Cardiac muscle cell (in vitro differentiated cells and primary cell): ENCODE measurements at regions not wholly inside any gene's neighbourhood (a gene's known extent, or its start where the extent isn't known, plus 50 kb on each side); places are given as distances from the start of the nearest gene placed in this dataset.

Experiments used
- DNase-seq, 2 donors: peaks; one replicate each; pipeline versions ENCODE4 v3.0.0 to v3.0.0-alpha.2; 2010 to 2017; ENCODE audit warnings: low read depth in 1 of 2, low spot score in 1 of 2
- H3K27ac ChIP-seq: fragments of 200-600 bp; sonication (generic); 2 replicates; pipeline ENCODE4 v1.5.1; 2016
- H3K27me3 ChIP-seq: fragments of 200-600 bp; sonication (generic); 2 replicates; pipeline ENCODE4 v1.6.0; 2016; ENCODE audit warnings: control low read depth
- H3K36me3 ChIP-seq: fragments of 200-600 bp; sonication (generic); 2 replicates; pipeline ENCODE4 v1.5.1; 2016; ENCODE audit warnings: control low read depth
- H3K4me1 ChIP-seq: fragments of 200-600 bp; sonication (generic); 2 replicates; pipeline ENCODE4 v1.8.1; 2017; ENCODE audit warnings: low read depth, mild to moderate bottlenecking, mixed run types
- H3K4me3 ChIP-seq: fragments of 200-600 bp; sonication (generic); 2 replicates; pipeline ENCODE4 v1.5.1; 2016; ENCODE audit warnings: mild to moderate bottlenecking
- H3K9me3 ChIP-seq: fragments of 200-600 bp; sonication (generic); 2 replicates; pipeline ENCODE4 v1.5.1; 2017; ENCODE audit warnings: low read depth, mild to moderate bottlenecking, control low read depth
- CTCF ChIP-seq: IDR thresholded peaks from 2 replicates; pipeline ENCODE4 v1.5.1; 2012; ENCODE audit warnings: low read depth, mild to moderate bottlenecking, low read length

GRCh38 chrX:113457719-113458118 is 617.1 kb upstream of the AMOT start:
- no peaks in the 10 kb centered on the region for H3K36me3 ChIP-seq
- H3K27ac ChIP-seq, result no peak overlapping the region
- no peak overlapping the region for H3K4me3 ChIP-seq
- H3K27me3 ChIP-seq, result no peaks in the 10 kb centered on the region
- no peaks in the 10 kb centered on the region for H3K9me3 ChIP-seq
- no peak for DNase-seq
- TF ChIP-seq CTCF, result no peak
- no peaks in the 10 kb centered on the region for H3K4me1 ChIP-seq

GRCh38 chrX:113455582-113455981 is 615.0 kb upstream of the AMOT start:
- Histone ChIP-seq H3K9me3 (no peaks in the 10 kb centered on the region), H3K4me1 (no peaks in the 10 kb centered on the region), H3K36me3 (no peaks in the 10 kb centered on the region), H3K27me3 (no peaks in the 10 kb centered on the region), H3K4me3 (no peak overlapping the region), H3K27ac (no peak overlapping the region)
- TF ChIP-seq CTCF, result no peak
- no peak for DNase-seq

- DNase-seq, result no peak
- Histone ChIP-seq H3K4me3 (no peak overlapping the region), H3K36me3 (no peaks in the 10 kb centered on the region), H3K27ac (no peak overlapping the region), H3K27me3 (no peaks in the 10 kb centered on the region), H3K9me3 (no peaks in the 10 kb centered on the region), H3K4me1 (no peaks in the 10 kb centered on the region)
- no peak for TF ChIP-seq CTCF
Measured at GRCh38 chrX:113429011-113429410, 588.4 kb upstream of the AMOT start.

- H3K9me3 ChIP-seq, result no peaks in the 10 kb centered on the region
- no peaks in the 10 kb centered on the region for H3K4me1 ChIP-seq
- H3K27ac ChIP-seq, result no peak overlapping the region
- H3K36me3 ChIP-seq, result no peaks in the 10 kb centered on the region
- no peak for TF ChIP-seq CTCF
- H3K27me3 ChIP-seq, result no peaks in the 10 kb centered on the region
- DNase-seq, result no peak
- H3K4me3 ChIP-seq, result no peak overlapping the region
Measured at GRCh38 chrX:113422323-113422722, 581.7 kb upstream of the AMOT start.

GRCh38 chrX:113421432-113421831 is 580.8 kb upstream of the AMOT start:
- H3K4me3 ChIP-seq, result no peak overlapping the region
- no peak for TF ChIP-seq CTCF
- no peaks in the 10 kb centered on the region for H3K4me1 ChIP-seq
- no peaks in the 10 kb centered on the region for H3K27me3 ChIP-seq
- DNase-seq, result no peak
- no peaks in the 10 kb centered on the region for H3K36me3 ChIP-seq
- H3K27ac ChIP-seq, result no peak overlapping the region
- no peaks in the 10 kb centered on the region for H3K9me3 ChIP-seq

GRCh38 chrX:113412106-113412505 is 571.5 kb upstream of the AMOT start:
- Histone ChIP-seq H3K4me3 (no peak overlapping the region), H3K27me3 (no peaks in the 10 kb centered on the region), H3K27ac (no peak overlapping the region), H3K36me3 (no peaks in the 10 kb centered on the region), H3K4me1 (no peaks in the 10 kb centered on the region), H3K9me3 (no peaks in the 10 kb centered on the region)
- no peak for TF ChIP-seq CTCF
- peak in 1 of 2 donors; percentile 27 for DNase-seq
